GM23338 (cell line): ENCODE measurements at regions not wholly inside any gene's neighbourhood (a gene's known extent, or its start where the extent isn't known, plus 50 kb on each side); places are given as distances from the start of the nearest gene placed in this dataset.

ENCODE experiments used
- CREB1 ChIP-seq: fragments of 250-450 bp; sonication (Bioruptor Pico); IDR thresholded peaks from 2 replicates; pipeline ENCODE4 v1.5.0; 2020; ENCODE audit warnings: low read depth, mild to moderate bottlenecking, moderate library complexity
- EZH2 ChIP-seq: fragments of 200-600 bp; sonication (generic); IDR thresholded peaks from one replicate; pipeline ENCODE4 v1.8.0; 2017; ENCODE audit warnings: antibody characterized with exemption, mild to moderate bottlenecking, low read depth; ENCODE audit not compliant: unreplicated experiment
- EZH2phosphoT487 ChIP-seq: fragments of 200-600 bp; sonication (generic); IDR thresholded peaks from one replicate; pipeline ENCODE4 v1.8.1; 2018; ENCODE audit warnings: antibody characterized with exemption; ENCODE audit not compliant: unreplicated experiment
- POLR2AphosphoS5 ChIP-seq: IDR thresholded peaks from 2 replicates; pipeline ENCODE4 v1.6.1; 2016; ENCODE audit warnings: antibody characterized with exemption, low read depth
- ZNF114 ChIP-seq: fragments of 250-450 bp; sonication (Bioruptor Pico); IDR thresholded peaks from 2 replicates; pipeline ENCODE4 v1.5.0; 2020; ENCODE audit warnings: mild to moderate bottlenecking, moderate library complexity
- TF ChIP-seq, protein P1 (sequence below), 2 experiments: fragments of 200-600 bp in 1 of 2; sonication (generic) in 1 of 2; conservative IDR thresholded peaks; 2 replicates each; pipeline versions ENCODE4 v1.5.1 to v1.6.1; 2016 to 2017; ENCODE audit warnings: antibody characterized with exemption in 2 of 2, low read depth in 2 of 2, mild to moderate bottlenecking in 2 of 2, moderate library complexity in 1 of 2
- TF ChIP-seq, protein P2 (sequence below): IDR thresholded peaks from one replicate; pipeline ENCODE4 v1.6.1; 2018; ENCODE audit warnings: antibody characterized with exemption; ENCODE audit not compliant: unreplicated experiment

DNA sequence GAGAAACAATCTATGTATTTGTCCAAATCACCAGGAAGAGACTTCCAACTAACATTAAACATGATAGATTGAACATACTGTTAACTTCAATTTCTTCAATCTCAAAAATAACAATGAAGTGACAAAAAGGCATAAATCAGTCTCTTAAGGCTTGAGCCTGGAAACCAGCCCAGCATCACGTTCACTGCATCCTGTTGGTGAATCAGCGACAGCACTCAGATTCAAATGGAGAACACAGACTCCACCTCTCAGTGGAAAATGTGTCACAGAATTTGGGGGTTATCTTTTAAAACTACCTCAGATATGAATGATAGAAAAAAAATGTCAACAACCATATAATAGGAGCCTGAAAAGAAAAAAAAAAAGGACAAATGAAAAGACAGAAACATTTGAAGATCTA lies 212.0 kb downstream of the MINAR1 start:
- TF ChIP-seq, protein P1, sequence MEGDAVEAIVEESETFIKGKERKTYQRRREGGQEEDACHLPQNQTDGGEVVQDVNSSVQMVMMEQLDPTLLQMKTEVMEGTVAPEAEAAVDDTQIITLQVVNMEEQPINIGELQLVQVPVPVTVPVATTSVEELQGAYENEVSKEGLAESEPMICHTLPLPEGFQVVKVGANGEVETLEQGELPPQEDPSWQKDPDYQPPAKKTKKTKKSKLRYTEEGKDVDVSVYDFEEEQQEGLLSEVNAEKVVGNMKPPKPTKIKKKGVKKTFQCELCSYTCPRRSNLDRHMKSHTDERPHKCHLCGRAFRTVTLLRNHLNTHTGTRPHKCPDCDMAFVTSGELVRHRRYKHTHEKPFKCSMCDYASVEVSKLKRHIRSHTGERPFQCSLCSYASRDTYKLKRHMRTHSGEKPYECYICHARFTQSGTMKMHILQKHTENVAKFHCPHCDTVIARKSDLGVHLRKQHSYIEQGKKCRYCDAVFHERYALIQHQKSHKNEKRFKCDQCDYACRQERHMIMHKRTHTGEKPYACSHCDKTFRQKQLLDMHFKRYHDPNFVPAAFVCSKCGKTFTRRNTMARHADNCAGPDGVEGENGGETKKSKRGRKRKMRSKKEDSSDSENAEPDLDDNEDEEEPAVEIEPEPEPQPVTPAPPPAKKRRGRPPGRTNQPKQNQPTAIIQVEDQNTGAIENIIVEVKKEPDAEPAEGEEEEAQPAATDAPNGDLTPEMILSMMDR (conservative IDR thresholded peaks at IDR 0.05; ENCODE audit: low read depth in 2 of 2): no peak
- TF ChIP-seq EZH2phosphoT487 (no peak), EZH2 (no peak), POLR2AphosphoS5 (no peak), ZNF114 (CRISPR knock-in tag) (no peak), CREB1 (CRISPR knock-in tag) (no peak)
- TF ChIP-seq, protein P2, sequence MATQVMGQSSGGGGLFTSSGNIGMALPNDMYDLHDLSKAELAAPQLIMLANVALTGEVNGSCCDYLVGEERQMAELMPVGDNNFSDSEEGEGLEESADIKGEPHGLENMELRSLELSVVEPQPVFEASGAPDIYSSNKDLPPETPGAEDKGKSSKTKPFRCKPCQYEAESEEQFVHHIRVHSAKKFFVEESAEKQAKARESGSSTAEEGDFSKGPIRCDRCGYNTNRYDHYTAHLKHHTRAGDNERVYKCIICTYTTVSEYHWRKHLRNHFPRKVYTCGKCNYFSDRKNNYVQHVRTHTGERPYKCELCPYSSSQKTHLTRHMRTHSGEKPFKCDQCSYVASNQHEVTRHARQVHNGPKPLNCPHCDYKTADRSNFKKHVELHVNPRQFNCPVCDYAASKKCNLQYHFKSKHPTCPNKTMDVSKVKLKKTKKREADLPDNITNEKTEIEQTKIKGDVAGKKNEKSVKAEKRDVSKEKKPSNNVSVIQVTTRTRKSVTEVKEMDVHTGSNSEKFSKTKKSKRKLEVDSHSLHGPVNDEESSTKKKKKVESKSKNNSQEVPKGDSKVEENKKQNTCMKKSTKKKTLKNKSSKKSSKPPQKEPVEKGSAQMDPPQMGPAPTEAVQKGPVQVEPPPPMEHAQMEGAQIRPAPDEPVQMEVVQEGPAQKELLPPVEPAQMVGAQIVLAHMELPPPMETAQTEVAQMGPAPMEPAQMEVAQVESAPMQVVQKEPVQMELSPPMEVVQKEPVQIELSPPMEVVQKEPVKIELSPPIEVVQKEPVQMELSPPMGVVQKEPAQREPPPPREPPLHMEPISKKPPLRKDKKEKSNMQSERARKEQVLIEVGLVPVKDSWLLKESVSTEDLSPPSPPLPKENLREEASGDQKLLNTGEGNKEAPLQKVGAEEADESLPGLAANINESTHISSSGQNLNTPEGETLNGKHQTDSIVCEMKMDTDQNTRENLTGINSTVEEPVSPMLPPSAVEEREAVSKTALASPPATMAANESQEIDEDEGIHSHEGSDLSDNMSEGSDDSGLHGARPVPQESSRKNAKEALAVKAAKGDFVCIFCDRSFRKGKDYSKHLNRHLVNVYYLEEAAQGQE: no peak
